Nephron (organoid): ENCODE measurements at regions not wholly inside any gene's neighbourhood (a gene's known extent, or its start where the extent isn't known, plus 50 kb on each side); places are given as distances from the start of the nearest gene placed in this dataset.

ENCODE experiments used
- H3K27ac Mint-ChIP-seq, 3 experiments: 2 replicates each; pipeline ENCODE4 v1.8.0; 2020; ENCODE audit warnings: mixed read lengths in 3 of 3, mild to moderate bottlenecking in 2 of 3, moderate library complexity in 1 of 3
- H3K27me3 Mint-ChIP-seq: 2 replicates; pipeline ENCODE4 v1.8.0; 2021; ENCODE audit warnings: low read depth, mild to moderate bottlenecking, moderate library complexity, mixed read lengths
- H3K36me3 Mint-ChIP-seq: 2 replicates; pipeline ENCODE4 v1.8.0; 2020; ENCODE audit warnings: low read depth, mixed read lengths
- H3K4me1 Mint-ChIP-seq: 2 replicates; pipeline ENCODE4 v1.8.0; 2020; ENCODE audit warnings: mixed read lengths
- H3K4me3 Mint-ChIP-seq, 3 experiments: 2 replicates each; pipeline ENCODE4 v1.8.0; 2020; ENCODE audit warnings: mild to moderate bottlenecking in 3 of 3, mixed read lengths in 3 of 3, moderate library complexity in 2 of 3
- H3K9me3 Mint-ChIP-seq: 2 replicates; pipeline ENCODE4 v1.8.0; 2020; ENCODE audit warnings: mixed read lengths
- CTCF ChIP-seq, 3 experiments: fragments of 200-600 bp; sonication (generic); IDR thresholded peaks; one replicate each; pipeline ENCODE4 v1.5.0; 2021; ENCODE audit warnings: antibody characterized with exemption in 3 of 3; ENCODE audit not compliant: unreplicated experiment in 3 of 3

GRCh38 chr4:120299631-120300030, 233.0 kb upstream of the MAD2L1 start:
- no peak for TF ChIP-seq CTCF (IDR thresholded peaks at IDR 0.05; ENCODE audit: unreplicated experiment in 3 of 3)
- no peaks in the 10 kb centered on the region for H3K36me3 Mint-ChIP-seq

GRCh38 chr4:120293341-120293740, 226.7 kb upstream of the MAD2L1 start:
- peaks cover 6% of the 10 kb centered on the region for H3K4me1 Mint-ChIP-seq
- no peaks in the 10 kb centered on the region for H3K27me3 Mint-ChIP-seq
- peak overlapping the region in 1 of 3 experiments; percentile 4 for H3K27ac Mint-ChIP-seq
- no peak overlapping the region for H3K4me3 Mint-ChIP-seq
- H3K36me3 Mint-ChIP-seq: no peaks in the 10 kb centered on the region
- no peaks in the 10 kb centered on the region for H3K9me3 Mint-ChIP-seq
- no peak for TF ChIP-seq CTCF (IDR thresholded peaks at IDR 0.05; ENCODE audit: unreplicated experiment in 3 of 3)

More at GRCh38 chr4:120299631-120300030, 233.0 kb upstream of the MAD2L1 start:
- no peaks in the 10 kb centered on the region for H3K9me3 Mint-ChIP-seq
- no peaks in the 10 kb centered on the region for H3K4me1 Mint-ChIP-seq
- no peaks in the 10 kb centered on the region for H3K27me3 Mint-ChIP-seq
- H3K4me3 Mint-ChIP-seq: no peak overlapping the region
- H3K27ac Mint-ChIP-seq: no peak overlapping the region

GRCh38 chr4:120291541-120291940, 224.9 kb upstream of the MAD2L1 start:
- Mint-ChIP-seq H3K36me3 (no peaks in the 10 kb centered on the region), H3K27me3 (no peaks in the 10 kb centered on the region), H3K9me3 (no peaks in the 10 kb centered on the region), H3K27ac (no peak overlapping the region), H3K4me1 (peaks cover 6% of the 10 kb centered on the region), H3K4me3 (no peak overlapping the region)
- no peak for TF ChIP-seq CTCF (IDR thresholded peaks at IDR 0.05; ENCODE audit: unreplicated experiment in 3 of 3)

GRCh38 chr4:120290553-120290952, 223.9 kb upstream of the MAD2L1 start:
- no peak overlapping the region for H3K27ac Mint-ChIP-seq
- H3K4me1 Mint-ChIP-seq: peaks cover 6% of the 10 kb centered on the region
- H3K9me3 Mint-ChIP-seq: no peaks in the 10 kb centered on the region
- H3K4me3 Mint-ChIP-seq: no peak overlapping the region
- TF ChIP-seq CTCF (IDR thresholded peaks at IDR 0.05; ENCODE audit: unreplicated experiment in 3 of 3): no peak
- no peaks in the 10 kb centered on the region for H3K36me3 Mint-ChIP-seq
- no peaks in the 10 kb centered on the region for H3K27me3 Mint-ChIP-seq

GRCh38 chr4:120286813-120287212, 220.2 kb upstream of the MAD2L1 start:
- H3K27me3 Mint-ChIP-seq: no peaks in the 10 kb centered on the region
- peak in 1 of 3 experiments; percentile 28 for TF ChIP-seq CTCF (IDR thresholded peaks at IDR 0.05; ENCODE audit: unreplicated experiment in 3 of 3)
- H3K36me3 Mint-ChIP-seq: no peaks in the 10 kb centered on the region
- no peaks in the 10 kb centered on the region for H3K4me1 Mint-ChIP-seq
- no peaks in the 10 kb centered on the region for H3K9me3 Mint-ChIP-seq
- H3K4me3 Mint-ChIP-seq: no peak overlapping the region
- no peak overlapping the region for H3K27ac Mint-ChIP-seq

- Mint-ChIP-seq H3K9me3 (no peaks in the 10 kb centered on the region), H3K27ac (no peak overlapping the region), H3K4me3 (no peak overlapping the region), H3K4me1 (no peaks in the 10 kb centered on the region), H3K36me3 (no peaks in the 10 kb centered on the region), H3K27me3 (no peaks in the 10 kb centered on the region)
- TF ChIP-seq CTCF (IDR thresholded peaks at IDR 0.05; ENCODE audit: unreplicated experiment in 3 of 3): no peak
Measured at GRCh38 chr4:120281581-120281980, 214.9 kb upstream of the MAD2L1 start.
